ENCODE measurements at regions not wholly inside any gene's neighbourhood (a gene's known extent, or its start where the extent isn't known, plus 50 kb on each side); places are given as distances from the start of the nearest gene placed in this dataset.

- TF ChIP-seq POLR2A (IDR thresholded peaks at IDR 0.05; ENCODE audit: extremely low read depth, insufficient read length) (no peak), CTCF (IDR thresholded peaks at IDR 0.05; ENCODE audit: low read depth, low read length) (no peak), MYC (IDR thresholded peaks at IDR 0.05; ENCODE audit: low read depth, low read length) (no peak)
Measured at GRCh38 chr9:89817151-89817950, 212.5 kb downstream of the GADD45G start.
